RWPE1 (cell line): ENCODE measurements at regions not wholly inside any gene's neighbourhood (a gene's known extent, or its start where the extent isn't known, plus 50 kb on each side); places are given as distances from the start of the nearest gene placed in this dataset.
A peak's percentile ranks its signal among the peaks of the same experiment; 100 is the strongest.
"Not testable (repeated sequence)": the region's sequence is repeated elsewhere in the genome, so short reads cannot be mapped to it uniquely, and the experiment has no call there.

ENCODE experiments used
- CTCF ChIA-PET: fragments of 350-600 bp; sonication (Branson Sonifier 250); formaldehyde crosslinking; extraction: SDS; loops from one replicate; lab custom pipeline; 2021; lab: Yijun Ruan, JAX
- POLR2A ChIA-PET: fragments of 400-600 bp; formaldehyde crosslinking; extraction: SDS; loops from one replicate; lab custom pipeline; 2020; ENCODE audit warnings: antibody characterized with exemption; ENCODE audit not compliant: low non-redundant PET; lab: Yijun Ruan, JAX
- DNase-seq: peaks from one replicate; pipeline ENCODE4 v3.0.0; 2012; ENCODE audit warnings: low spot score
- H3K27ac ChIP-seq: fragments of 450-650 bp; 2 replicates; pipeline ENCODE4 v1.5.1; 2017
- TF ChIP-seq, protein P1 (sequence below): fragments of 450-650 bp; conservative IDR thresholded peaks from 2 replicates; pipeline ENCODE4 v1.5.1; 2017; ENCODE audit warnings: low read depth, mild to moderate bottlenecking

- no peak overlapping the region for H3K27ac ChIP-seq
- ChIA-PET CTCF (interaction anchor here (0.8 to 1.0 kb wide), 2 partner anchors 188 to 286 kb away, joined by 3 read pairs; no protein-coding TSS in a partner anchor), POLR2A (no interaction called here)
- TF ChIP-seq, protein P1, sequence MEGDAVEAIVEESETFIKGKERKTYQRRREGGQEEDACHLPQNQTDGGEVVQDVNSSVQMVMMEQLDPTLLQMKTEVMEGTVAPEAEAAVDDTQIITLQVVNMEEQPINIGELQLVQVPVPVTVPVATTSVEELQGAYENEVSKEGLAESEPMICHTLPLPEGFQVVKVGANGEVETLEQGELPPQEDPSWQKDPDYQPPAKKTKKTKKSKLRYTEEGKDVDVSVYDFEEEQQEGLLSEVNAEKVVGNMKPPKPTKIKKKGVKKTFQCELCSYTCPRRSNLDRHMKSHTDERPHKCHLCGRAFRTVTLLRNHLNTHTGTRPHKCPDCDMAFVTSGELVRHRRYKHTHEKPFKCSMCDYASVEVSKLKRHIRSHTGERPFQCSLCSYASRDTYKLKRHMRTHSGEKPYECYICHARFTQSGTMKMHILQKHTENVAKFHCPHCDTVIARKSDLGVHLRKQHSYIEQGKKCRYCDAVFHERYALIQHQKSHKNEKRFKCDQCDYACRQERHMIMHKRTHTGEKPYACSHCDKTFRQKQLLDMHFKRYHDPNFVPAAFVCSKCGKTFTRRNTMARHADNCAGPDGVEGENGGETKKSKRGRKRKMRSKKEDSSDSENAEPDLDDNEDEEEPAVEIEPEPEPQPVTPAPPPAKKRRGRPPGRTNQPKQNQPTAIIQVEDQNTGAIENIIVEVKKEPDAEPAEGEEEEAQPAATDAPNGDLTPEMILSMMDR = no peak
- DNase-seq = no peak
Observed at GRCh38 chr1:196121181-196121580, 487.1 kb downstream of the KCNT2 start.

- H3K27ac ChIP-seq = no peak overlapping the region
- CTCF ChIA-PET = interaction anchor here (1.4 kb wide), 1 partner anchor 10 kb away, joined by 6 read pairs; no protein-coding TSS in a partner anchor
- POLR2A ChIA-PET = no interaction called here
- DNase-seq = peak; percentile 20
- TF ChIP-seq, protein P1 = no peak
Observed at GRCh38 chr1:196115646-196116045, 492.6 kb downstream of the KCNT2 start.

- ChIA-PET POLR2A (no interaction called here), CTCF (interaction anchor here (0.6 to 1.4 kb wide), 5 partner anchors 9 to 1423 kb away, joined by 5 to 8 read pairs (median 5); no protein-coding TSS in a partner anchor)
- TF ChIP-seq, protein P1 = no peak
- H3K27ac ChIP-seq = no peak overlapping the region
- peak; percentile 50 for DNase-seq
Observed at GRCh38 chr1:196114193-196114592, 494.0 kb downstream of the KCNT2 start.

GRCh38 chr1:196108990-196109389 is 499.2 kb downstream of the KCNT2 start:
- DNase-seq, CTCF ChIA-PET, H3K27ac ChIP-seq, POLR2A ChIA-PET: not testable (repeated sequence)

DNA sequence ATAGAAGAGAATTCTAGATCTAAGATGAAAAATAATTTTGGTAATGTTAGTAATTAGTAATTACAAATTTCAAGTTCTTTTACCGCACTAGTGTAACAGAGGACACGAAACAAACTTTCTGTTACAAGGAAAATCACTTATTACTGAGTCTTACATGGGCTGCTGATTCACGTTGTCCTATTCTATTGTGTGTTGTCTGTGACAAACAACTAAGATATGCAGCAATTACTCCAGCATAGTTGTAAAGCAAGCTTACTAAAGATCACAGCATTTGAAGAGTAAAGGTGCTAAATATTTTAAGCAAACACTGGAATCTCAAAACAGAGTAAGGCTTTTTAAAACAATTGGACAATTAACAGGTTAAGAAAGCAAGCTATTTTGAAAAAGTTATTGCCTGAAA is 502.3 kb downstream of the KCNT2 start:
- CTCF ChIA-PET = interaction anchor here (0.6 to 1.3 kb wide), 2 partner anchors 9 to 49 kb away, joined by 5 to 6 read pairs; no protein-coding TSS in a partner anchor
- DNase-seq = peak; percentile 25
- no peak overlapping the region for H3K27ac ChIP-seq
- POLR2A ChIA-PET = no interaction called here
- TF ChIP-seq, protein P1 = no peak

DNA sequence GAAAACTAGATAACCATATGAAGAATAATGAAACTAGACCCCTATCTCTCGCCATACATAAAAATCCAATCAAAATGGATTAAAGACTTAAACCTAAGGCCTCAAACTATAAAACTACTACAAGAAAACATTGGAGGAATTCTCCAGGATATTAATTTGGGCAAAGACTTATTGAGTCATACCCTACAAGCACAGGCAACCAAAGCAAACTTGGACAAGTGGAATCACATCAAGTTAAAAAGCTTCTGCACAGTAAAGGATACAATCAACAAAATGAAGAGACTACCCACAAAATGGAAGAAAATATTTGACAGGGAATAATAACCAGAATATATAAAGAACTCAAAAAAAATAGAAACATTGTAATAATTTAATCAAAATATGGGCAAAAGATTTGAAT is 505.4 kb downstream of the KCNT2 start:
- ChIA-PET POLR2A (no interaction called here), CTCF (no interaction called here)
- no peak for DNase-seq
- TF ChIP-seq, protein P1 = no peak
- no peak overlapping the region for H3K27ac ChIP-seq

DNA sequence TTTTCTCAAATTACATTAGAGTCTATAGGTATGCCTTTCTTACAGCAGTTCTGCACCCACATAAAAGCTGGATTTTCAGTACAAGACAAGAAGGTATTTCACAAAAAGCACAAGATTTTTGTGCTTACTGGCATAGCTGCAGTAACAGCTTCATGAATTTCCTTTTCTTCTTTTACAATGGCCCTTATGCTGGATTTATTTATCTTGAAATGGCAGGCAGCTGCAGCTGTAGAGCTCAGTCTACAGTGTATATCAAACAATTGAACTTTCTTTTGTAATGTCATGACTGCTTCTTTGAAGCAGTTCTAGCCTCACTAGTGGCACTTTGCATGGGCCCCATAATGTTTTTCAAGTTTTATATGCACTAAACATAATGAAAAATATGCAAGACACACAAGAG is 510.2 kb downstream of the KCNT2 start:
- no peak for DNase-seq
- TF ChIP-seq, protein P1 = no peak
- H3K27ac ChIP-seq = no peak overlapping the region
- CTCF ChIA-PET = interaction anchor here (0.8 to 1.0 kb wide), 2 partner anchors 26 to 772 kb away, joined by 3 to 7 read pairs; no protein-coding TSS in a partner anchor
- POLR2A ChIA-PET = no interaction called here
